AG04449 (cell line): ENCODE measurements at regions not wholly inside any gene's neighbourhood (a gene's known extent, or its start where the extent isn't known, plus 50 kb on each side); places are given as distances from the start of the nearest gene placed in this dataset.
"Not testable (repeated sequence)": the region's sequence is repeated elsewhere in the genome, so short reads cannot be mapped to it uniquely, and the experiment has no call there.

Source experiments
- CTCF ChIA-PET: fragments of 350-600 bp; formaldehyde crosslinking; extraction: SDS; loops from one replicate; lab custom pipeline; 2021; ENCODE audit warnings: antibody characterized with exemption; lab: Yijun Ruan, JAX
- POLR2A ChIA-PET: fragments of 400-600, 350-600 bp; formaldehyde crosslinking; extraction: SDS; loops from one replicate; lab custom pipeline; 2020; ENCODE audit warnings: antibody characterized with exemption, inconsistent platforms; lab: Yijun Ruan, JAX
- DNase-seq: peaks from one replicate; pipeline ENCODE4 v3.0.0-alpha.2; 2010; ENCODE audit warnings: low read depth, low spot score
- H3K4me3 ChIP-seq: 2 replicates; pipeline ENCODE4 v1.5.1; 2011; ENCODE audit warnings: low read depth, mild to moderate bottlenecking, control low read depth, low read length
- CTCF ChIP-seq: IDR thresholded peaks from one replicate; pipeline ENCODE4 v1.5.1; 2011; ENCODE audit warnings: mild to moderate bottlenecking, moderate library complexity, low read length, control low read depth, inconsistent platforms; ENCODE audit not compliant: insufficient read depth; ENCODE audit errors: missing control alignments

- no peak for TF ChIP-seq CTCF
- CTCF ChIA-PET = interaction anchor here (1.2 kb wide), 1 partner anchor 646 kb away, joined by 5 read pairs; no protein-coding TSS in a partner anchor
- no peak for DNase-seq
- POLR2A ChIA-PET = interaction anchor here (0.6 to 1.3 kb wide), 2 partner anchors 12 to 631 kb away, joined by 3 to 4 read pairs; no protein-coding TSS in a partner anchor
- H3K4me3 ChIP-seq = no peak overlapping the region
Measured at GRCh38 chr6:134802426-134803058, 147.4 kb downstream of the ALDH8A1 start.

GRCh38 chr6:134797400-134798113, 152.3 kb downstream of the ALDH8A1 start:
- no peak overlapping the region for H3K4me3 ChIP-seq
- no peak for TF ChIP-seq CTCF
- ChIA-PET POLR2A (no interaction called here), CTCF (no interaction called here)
- no peak for DNase-seq

GRCh38 chr6:134795691-134796090, 154.2 kb downstream of the ALDH8A1 start:
- POLR2A ChIA-PET = no interaction called here
- no peak overlapping the region for H3K4me3 ChIP-seq
- no peak for DNase-seq
- CTCF ChIA-PET = no interaction called here
- TF ChIP-seq CTCF = no peak

GRCh38 chr6:134795001-134795400, 154.9 kb downstream of the ALDH8A1 start:
- no peak overlapping the region for H3K4me3 ChIP-seq
- POLR2A ChIA-PET = no interaction called here
- TF ChIP-seq CTCF = no peak
- DNase-seq = no peak
- CTCF ChIA-PET = no interaction called here

- H3K4me3 ChIP-seq, CTCF ChIA-PET, DNase-seq, POLR2A ChIA-PET: not testable (repeated sequence)
Measured at GRCh38 chr6:134791243-134791843, 158.6 kb downstream of the ALDH8A1 start.

- CTCF ChIA-PET = no interaction called here
- TF ChIP-seq CTCF = no peak
Measured at GRCh38 chr6:134787261-134787877, 162.5 kb downstream of the ALDH8A1 start.

More at GRCh38 chr6:134787261-134787877, 162.5 kb downstream of the ALDH8A1 start:
- no peak for DNase-seq
- no peak overlapping the region for H3K4me3 ChIP-seq
- POLR2A ChIA-PET = interaction anchor here (0.8 to 1.3 kb wide), 2 partner anchors 14 to 114 kb away, joined by 3 read pairs; no protein-coding TSS in a partner anchor
